H1 (cell line): ENCODE measurements at regions not wholly inside any gene's neighbourhood (a gene's known extent, or its start where the extent isn't known, plus 50 kb on each side); places are given as distances from the start of the nearest gene placed in this dataset.

Experiments used
- CTCF ChIA-PET: fragments of 300-600 bp; sonication (Branson Sonifier 250); formaldehyde crosslinking; loops from one replicate; lab custom pipeline; 2021; ENCODE audit not compliant: partially characterized antibody; lab: Charles Lee
- POLR2A ChIA-PET: fragments of 300-600 bp; sonication (Branson Sonifier 250); formaldehyde crosslinking; loops from one replicate; lab custom pipeline; 2021; ENCODE audit warnings: inconsistent platforms; ENCODE audit not compliant: partially characterized antibody; lab: Charles Lee
- DNase-seq, 2 experiments: peaks; one replicate each; pipeline versions ENCODE4 v3.0.0 to v3.0.0-alpha.2; 2010 to 2022; ENCODE audit warnings: low spot score in 2 of 2, low read depth in 1 of 2, mixed read lengths in 1 of 2
- FAIRE-seq: peaks from 2 replicates; lab custom pipeline; 2011; peaks lifted over from hg19 to GRCh38; lab: Jason Lieb, UNC
- H2AFZ ChIP-seq: 2 replicates; pipeline ENCODE4 v1.8.1; 2012; ENCODE audit warnings: low read length, inconsistent platforms
- H2AK5ac ChIP-seq: 2 replicates; pipeline ENCODE4 v1.6.1; 2013; ENCODE audit warnings: low read depth, low read length
- H2BK120ac ChIP-seq: replicated peaks from 2 replicates; pipeline ENCODE3; 2013; ENCODE audit warnings: low read depth, low read length, inconsistent platforms
- H2BK12ac ChIP-seq: 2 replicates; pipeline ENCODE4 v1.6.1; 2013; ENCODE audit warnings: low read depth, low read length
- H2BK15ac ChIP-seq: 2 replicates; pipeline ENCODE4 v1.6.1; 2013; ENCODE audit warnings: low read length
- H2BK20ac ChIP-seq: 2 replicates; pipeline ENCODE4 v1.6.1; 2013; ENCODE audit warnings: low read length
- H2BK5ac ChIP-seq: 2 replicates; pipeline ENCODE4 v1.6.1; 2013; ENCODE audit warnings: low read depth, low read length
- H3K14ac ChIP-seq: 2 replicates; pipeline ENCODE4 v1.6.1; 2013; ENCODE audit warnings: inconsistent platforms; ENCODE audit not compliant: insufficient read length
- H3K18ac ChIP-seq: 2 replicates; pipeline ENCODE4 v1.6.1; 2013; ENCODE audit warnings: low read length; ENCODE audit errors: extremely low read depth
- H3K23ac ChIP-seq: 2 replicates; pipeline ENCODE4 v1.6.1; 2013; ENCODE audit warnings: inconsistent platforms; ENCODE audit not compliant: insufficient read length
- H3K23me2 ChIP-seq: 2 replicates; pipeline ENCODE4 v1.6.1; 2013; ENCODE audit warnings: low read depth, low read length
- H3K27ac ChIP-seq: 2 replicates; pipeline ENCODE4 v1.6.1; 2011; ENCODE audit warnings: low read depth, low read length, inconsistent platforms
- H3K27me3 ChIP-seq, 4 experiments: replicated peaks in 1 of 4; 1 replicate in 1 of 4; 2 replicates in 3 of 4; pipeline versions ENCODE4 v1.6.1 to v1.8.1; 2011 to 2013; ENCODE audit warnings: low read length in 3 of 4, mild to moderate bottlenecking in 3 of 4, inconsistent platforms in 2 of 4, mixed read lengths in 2 of 4, moderate library complexity in 1 of 4; ENCODE audit not compliant: control insufficient read depth in 3 of 4, insufficient read depth in 3 of 4; ENCODE audit errors: extremely low read depth in 1 of 4
- H3K36me3 ChIP-seq, 4 experiments: 2 replicates each; pipeline versions ENCODE4 v1.6.1 to v1.8.1; 2011 to 2013; ENCODE audit warnings: mild to moderate bottlenecking in 4 of 4, low read length in 3 of 4, moderate library complexity in 2 of 4, control low read depth in 1 of 4, inconsistent platforms in 1 of 4; ENCODE audit not compliant: insufficient read depth in 4 of 4, control insufficient read depth in 2 of 4
- H3K4ac ChIP-seq: replicated peaks from 2 replicates; pipeline ENCODE3; 2013; ENCODE audit warnings: low read length, low read depth, mixed read lengths, inconsistent platforms; ENCODE audit not compliant: insufficient read length
- H3K4me1 ChIP-seq, 4 experiments: replicated peaks in 1 of 4; 1 replicate in 1 of 4; 2 replicates in 3 of 4; pipeline versions ENCODE4 v1.6.1 to v1.8.1; 2011 to 2013; ENCODE audit warnings: low read length in 3 of 4, inconsistent platforms in 2 of 4, mixed read lengths in 1 of 4; ENCODE audit not compliant: insufficient read depth in 4 of 4, control insufficient read depth in 3 of 4
- H3K4me2 ChIP-seq, 2 experiments: 2 replicates each; pipeline versions ENCODE4 v1.6.1 to v1.8.1; 2011 to 2013; ENCODE audit warnings: low read depth in 2 of 2, low read length in 2 of 2, control low read depth in 1 of 2, inconsistent platforms in 1 of 2, mild to moderate bottlenecking in 1 of 2; ENCODE audit not compliant: insufficient read depth in 1 of 2
- H3K4me3 ChIP-seq, 4 experiments: fragments of 200-600, 300-600 bp in 1 of 4; sonication (generic), shearing (Covaris generic), sonication (Bioruptor Twin) in 1 of 4; 2 replicates each; pipeline versions ENCODE4 v1.5.1 to v1.8.1; 2011 to 2016; ENCODE audit warnings: low read length in 4 of 4, low read depth in 3 of 4, control low read depth in 2 of 4, inconsistent platforms in 2 of 4, mild to moderate bottlenecking in 2 of 4, mixed read lengths in 1 of 4, moderate library complexity in 1 of 4; ENCODE audit not compliant: insufficient read depth in 2 of 4; ENCODE audit errors: extremely low read depth in 1 of 4
- H3K56ac ChIP-seq: replicated peaks from 2 replicates; pipeline ENCODE3; 2013; ENCODE audit warnings: low read depth, mild to moderate bottlenecking, mixed read lengths, low read length, inconsistent platforms; ENCODE audit not compliant: insufficient read length
- H3K79me1 ChIP-seq: 2 replicates; pipeline ENCODE4 v1.6.1; 2013; ENCODE audit warnings: low read depth, low read length, control low read depth
- H3K79me2 ChIP-seq, 2 experiments: 2 replicates each; pipeline versions ENCODE4 v1.6.1 to v1.8.1; 2012 to 2013; ENCODE audit warnings: low read length in 2 of 2, mild to moderate bottlenecking in 2 of 2, inconsistent platforms in 1 of 2; ENCODE audit not compliant: insufficient read depth in 2 of 2, control insufficient read depth in 1 of 2
- H3K9ac ChIP-seq, 4 experiments: replicated peaks in 1 of 4; 1 replicate in 1 of 4; 2 replicates in 3 of 4; pipeline versions ENCODE4 v1.6.1 to v1.8.1; 2011 to 2013; ENCODE audit warnings: low read depth in 3 of 4, low read length in 3 of 4, control low read depth in 2 of 4, mild to moderate bottlenecking in 2 of 4, moderate library complexity in 2 of 4, inconsistent platforms in 1 of 4; ENCODE audit errors: extremely low read depth in 1 of 4
- H3K9me3 ChIP-seq, 2 experiments: 2 replicates each; pipeline versions ENCODE4 v1.6.1 to v1.8.1; 2012 to 2013; ENCODE audit warnings: mild to moderate bottlenecking in 2 of 2, moderate library complexity in 2 of 2, control low read depth in 1 of 2, inconsistent platforms in 1 of 2, low read depth in 1 of 2, low read length in 1 of 2, mixed read lengths in 1 of 2; ENCODE audit not compliant: insufficient read depth in 2 of 2
- H4K20me1 ChIP-seq, 2 experiments: replicated peaks in 1 of 2; 2 replicates each; pipeline versions ENCODE3 to v1.8.1; 2011 to 2013; ENCODE audit warnings: inconsistent platforms in 2 of 2, low read length in 2 of 2, mild to moderate bottlenecking in 1 of 2; ENCODE audit not compliant: insufficient read depth in 2 of 2, control insufficient read depth in 1 of 2
- H4K5ac ChIP-seq: 2 replicates; pipeline ENCODE4 v1.6.1; 2013; ENCODE audit warnings: low read length, low read depth, mixed read lengths, inconsistent platforms; ENCODE audit not compliant: insufficient read length
- H4K8ac ChIP-seq: 2 replicates; pipeline ENCODE4 v1.8.0; 2013; ENCODE audit warnings: mild to moderate bottlenecking, moderate library complexity, low read length, inconsistent platforms; ENCODE audit not compliant: insufficient read depth; ENCODE audit errors: extremely low read depth
- H4K91ac ChIP-seq: replicated peaks from 2 replicates; pipeline ENCODE3; 2013; ENCODE audit warnings: low read length, mixed read lengths, inconsistent platforms; ENCODE audit not compliant: insufficient read length
- HDAC2 ChIP-seq, 2 experiments: fragments of 300-600 bp in 1 of 2; sonication (generic) in 1 of 2; IDR thresholded peaks; 2 replicates each; pipeline ENCODE4 v1.6.1; 2011 to 2012; ENCODE audit warnings: low read depth in 2 of 2, low read length in 2 of 2, mild to moderate bottlenecking in 2 of 2, moderate library complexity in 2 of 2, borderline replicate concordance in 1 of 2, inconsistent platforms in 1 of 2
- KDM5A ChIP-seq: fragments of 200-600 bp; IDR thresholded peaks from 2 replicates; pipeline ENCODE4 v1.7.1; 2012; ENCODE audit warnings: mild to moderate bottlenecking, low read length, inconsistent platforms, mixed read lengths
- POU5F1 ChIP-seq: IDR thresholded peaks from 2 replicates; pipeline ENCODE4 v1.6.1; 2011; ENCODE audit warnings: low read depth, mild to moderate bottlenecking, low read length, moderate library complexity
- SAP30 ChIP-seq: fragments of 300-600 bp; sonication (generic); IDR thresholded peaks from 2 replicates; pipeline ENCODE4 v1.7.1; 2012; ENCODE audit warnings: low read length, moderate library complexity, mild to moderate bottlenecking, inconsistent platforms; ENCODE audit not compliant: insufficient read depth, insufficient replicate concordance
- WGBS, 2 experiments: shearing (Covaris generic) in 1 of 2; methylation state at CpG; one replicate each; pipeline versions ENCODE4 v1.1.6 to v1.1.7; 2013 to 2015; ENCODE audit warnings: low lambda C conversion rate in 2 of 2, mixed read lengths in 2 of 2, inconsistent platforms in 1 of 2, low coverage in 1 of 2, missing lambda C conversion rate in 1 of 2; ENCODE audit not compliant: insufficient replicate concordance in 2 of 2, insufficient coverage in 1 of 2, insufficient read length in 1 of 2; ENCODE audit errors: extremely low coverage in 1 of 2, missing lambda C conversion rate in 1 of 2; 5-methylcytosine and 5-hydroxymethylcytosine counted together
- TF ChIP-seq, protein P1 (sequence below): IDR thresholded peaks from 2 replicates; pipeline ENCODE4 v1.6.1; 2012; ENCODE audit warnings: inconsistent platforms
- TF ChIP-seq, protein P2 (sequence below): IDR thresholded peaks from 2 replicates; pipeline ENCODE4 v1.6.1; 2012; ENCODE audit warnings: low read length, inconsistent platforms

GRCh38 chr16:17744921-17745572 is 274.3 kb upstream of the XYLT1 start:
- no peak overlapping the region for H2BK15ac ChIP-seq
- no peaks in the 10 kb centered on the region for H3K79me1 ChIP-seq
- DNase-seq (peak; percentile 31 to 65), FAIRE-seq (peak; percentile 68)
- H3K4me2 ChIP-seq, result peak overlapping the region; percentile 58 to 63
- peak overlapping the region; percentile 98; the same call in 1 of the 2 replicates for H2BK20ac ChIP-seq
- H3K9ac ChIP-seq, result peak overlapping the region in 2 of 4 experiments; percentile 42 to 56; a peak in 3 of 7 replicates
- H3K9me3 ChIP-seq, result no peaks in the 10 kb centered on the region
- no peak overlapping the region; the same call in 1 of the 2 replicates for H2AK5ac ChIP-seq
- 25% methylated on average over 10 of the region's 15 CpGs; no CpG with 5 or more reads in 1 of the 2 experiments for whole genome bisulfite sequencing, 2 experiments
- no peaks in the 10 kb centered on the region for H3K27me3 ChIP-seq
- peak overlapping the region; percentile 87 for H3K27ac ChIP-seq
- no peak overlapping the region for H4K5ac ChIP-seq
- no peaks in the 10 kb centered on the region for H3K36me3 ChIP-seq
- peak overlapping the region; percentile 53; the same call in 1 of the 2 replicates for H3K18ac ChIP-seq
- H3K23me2 ChIP-seq, result no peaks in the 10 kb centered on the region; the same call in 1 of the 2 replicates
- H2BK120ac ChIP-seq, result no peak overlapping the region
- peaks cover 4 to 27% (median 15%) of the 10 kb centered on the region in 4 experiments for H3K4me1 ChIP-seq
- no peak overlapping the region; the same call in 1 of the 2 replicates for H4K8ac ChIP-seq
- CTCF ChIA-PET, result interaction anchor here (0.7 to 1.3 kb wide), 4 partner anchors 90 to 589 kb away, joined by 3 to 4 read pairs (median 3); no protein-coding TSS in a partner anchor
- peak overlapping the region in 2 of 4 experiments; percentile 10 to 44; a peak in 4 of 8 replicates for H3K4me3 ChIP-seq
- POLR2A ChIA-PET, result interaction anchor here (0.6 to 2.3 kb wide), 5 partner anchors 12 to 109 kb away, joined by 3 to 14 read pairs (median 3); no protein-coding TSS in a partner anchor
- H2BK5ac ChIP-seq, result peak overlapping the region; percentile 85; the same call in 1 of the 2 replicates
- no peak overlapping the region for H3K23ac ChIP-seq
- no peaks in the 10 kb centered on the region for H4K20me1 ChIP-seq
- no peak overlapping the region for H3K56ac ChIP-seq
- peak overlapping the region; percentile 58 for H3K4ac ChIP-seq
- no peak overlapping the region for H4K91ac ChIP-seq
- no peak overlapping the region for H3K14ac ChIP-seq
- 0 out of 2 replicates have a peak overlapping the region, but pooled peaks have one; percentile 14 for H2AFZ ChIP-seq
- peak overlapping the region; percentile 99 for H2BK12ac ChIP-seq
- no peaks in the 10 kb centered on the region for H3K79me2 ChIP-seq
- TF ChIP-seq HDAC2 (IDR thresholded peaks at IDR 0.05; ENCODE audit: borderline replicate concordance in 1 of 2, low read depth in 2 of 2, low read length in 2 of 2) (no peak), SAP30 (no peak), KDM5A (no peak), POU5F1 (no peak)
- TF ChIP-seq, protein P1, sequence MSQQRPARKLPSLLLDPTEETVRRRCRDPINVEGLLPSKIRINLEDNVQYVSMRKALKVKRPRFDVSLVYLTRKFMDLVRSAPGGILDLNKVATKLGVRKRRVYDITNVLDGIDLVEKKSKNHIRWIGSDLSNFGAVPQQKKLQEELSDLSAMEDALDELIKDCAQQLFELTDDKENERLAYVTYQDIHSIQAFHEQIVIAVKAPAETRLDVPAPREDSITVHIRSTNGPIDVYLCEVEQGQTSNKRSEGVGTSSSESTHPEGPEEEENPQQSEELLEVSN, result no peak
- TF ChIP-seq, protein P2, sequence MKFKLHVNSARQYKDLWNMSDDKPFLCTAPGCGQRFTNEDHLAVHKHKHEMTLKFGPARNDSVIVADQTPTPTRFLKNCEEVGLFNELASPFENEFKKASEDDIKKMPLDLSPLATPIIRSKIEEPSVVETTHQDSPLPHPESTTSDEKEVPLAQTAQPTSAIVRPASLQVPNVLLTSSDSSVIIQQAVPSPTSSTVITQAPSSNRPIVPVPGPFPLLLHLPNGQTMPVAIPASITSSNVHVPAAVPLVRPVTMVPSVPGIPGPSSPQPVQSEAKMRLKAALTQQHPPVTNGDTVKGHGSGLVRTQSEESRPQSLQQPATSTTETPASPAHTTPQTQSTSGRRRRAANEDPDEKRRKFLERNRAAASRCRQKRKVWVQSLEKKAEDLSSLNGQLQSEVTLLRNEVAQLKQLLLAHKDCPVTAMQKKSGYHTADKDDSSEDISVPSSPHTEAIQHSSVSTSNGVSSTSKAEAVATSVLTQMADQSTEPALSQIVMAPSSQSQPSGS, result 0 out of 2 replicates have a peak, but pooled peaks have one; percentile 20
